ENCODE measurements at regions not wholly inside any gene's neighbourhood (a gene's known extent, or its start where the extent isn't known, plus 50 kb on each side); places are given as distances from the start of the nearest gene placed in this dataset.
"Not testable (repeated sequence)": the region's sequence is repeated elsewhere in the genome, so short reads cannot be mapped to it uniquely, and the experiment has no call there.

DNA sequence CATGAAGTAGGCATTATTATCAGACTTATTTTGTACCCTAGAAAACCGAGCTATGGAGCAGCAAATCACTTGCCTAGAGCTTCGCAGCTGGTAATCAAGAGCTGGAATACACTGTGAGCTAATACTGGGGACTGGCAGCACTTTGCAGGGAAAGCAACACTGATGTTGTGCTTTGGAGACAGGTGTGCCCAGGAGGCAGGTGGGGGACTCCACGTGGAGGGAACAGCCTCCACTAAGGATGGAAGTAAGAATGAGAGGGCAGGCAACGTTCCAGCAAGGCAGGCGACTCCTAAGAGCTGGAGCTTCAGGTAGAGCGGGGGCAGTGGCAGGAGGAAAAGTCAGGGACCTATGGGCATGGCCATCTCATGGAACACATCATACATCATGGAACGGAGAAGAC lies 300.5 kb upstream of the IGF1R start:
- no peak for DNase-seq (ENCODE audit: low read depth)
- TF ChIP-seq, protein P1, sequence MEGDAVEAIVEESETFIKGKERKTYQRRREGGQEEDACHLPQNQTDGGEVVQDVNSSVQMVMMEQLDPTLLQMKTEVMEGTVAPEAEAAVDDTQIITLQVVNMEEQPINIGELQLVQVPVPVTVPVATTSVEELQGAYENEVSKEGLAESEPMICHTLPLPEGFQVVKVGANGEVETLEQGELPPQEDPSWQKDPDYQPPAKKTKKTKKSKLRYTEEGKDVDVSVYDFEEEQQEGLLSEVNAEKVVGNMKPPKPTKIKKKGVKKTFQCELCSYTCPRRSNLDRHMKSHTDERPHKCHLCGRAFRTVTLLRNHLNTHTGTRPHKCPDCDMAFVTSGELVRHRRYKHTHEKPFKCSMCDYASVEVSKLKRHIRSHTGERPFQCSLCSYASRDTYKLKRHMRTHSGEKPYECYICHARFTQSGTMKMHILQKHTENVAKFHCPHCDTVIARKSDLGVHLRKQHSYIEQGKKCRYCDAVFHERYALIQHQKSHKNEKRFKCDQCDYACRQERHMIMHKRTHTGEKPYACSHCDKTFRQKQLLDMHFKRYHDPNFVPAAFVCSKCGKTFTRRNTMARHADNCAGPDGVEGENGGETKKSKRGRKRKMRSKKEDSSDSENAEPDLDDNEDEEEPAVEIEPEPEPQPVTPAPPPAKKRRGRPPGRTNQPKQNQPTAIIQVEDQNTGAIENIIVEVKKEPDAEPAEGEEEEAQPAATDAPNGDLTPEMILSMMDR (conservative IDR thresholded peaks at IDR 0.05; ENCODE audit: low read depth, low read length) = no peak
- H3K4me3 ChIP-seq (ENCODE audit: low read length) = no peak overlapping the region

- TF ChIP-seq, protein P1 (conservative IDR thresholded peaks at IDR 0.05; ENCODE audit: low read depth, low read length) = no peak
- no peak for DNase-seq (ENCODE audit: low read depth)
Observed at GRCh38 chr15:98350276-98350675, 298.1 kb upstream of the IGF1R start.

GRCh38 chr15:98358274-98358673 lies 290.1 kb upstream of the IGF1R start:
- not testable (repeated sequence) for H3K4me3 ChIP-seq (ENCODE audit: low read length); DNase-seq (ENCODE audit: low read depth)

More at GRCh38 chr15:98350276-98350675, 298.1 kb upstream of the IGF1R start:
- H3K4me3 ChIP-seq (ENCODE audit: low read length) = no peak overlapping the region

GRCh38 chr15:98358971-98359370 lies 289.4 kb upstream of the IGF1R start:
- TF ChIP-seq, protein P1 (conservative IDR thresholded peaks at IDR 0.05; ENCODE audit: low read depth, low read length) = no peak
- no peak overlapping the region for H3K4me3 ChIP-seq (ENCODE audit: low read length)
- no peak for DNase-seq (ENCODE audit: low read depth)

GRCh38 chr15:98363416-98363815 lies 284.9 kb upstream of the IGF1R start:
- DNase-seq (ENCODE audit: low read depth) = no peak
- no peak overlapping the region for H3K4me3 ChIP-seq (ENCODE audit: low read length)
- TF ChIP-seq, protein P1 (conservative IDR thresholded peaks at IDR 0.05; ENCODE audit: low read depth, low read length) = no peak

- TF ChIP-seq, protein P1 (conservative IDR thresholded peaks at IDR 0.05; ENCODE audit: low read depth, low read length) = no peak
- no peak for DNase-seq (ENCODE audit: low read depth)
- H3K4me3 ChIP-seq (ENCODE audit: low read length) = no peak overlapping the region
Observed at GRCh38 chr15:98363955-98364354, 284.4 kb upstream of the IGF1R start.

GRCh38 chr15:98369081-98369716 lies 279.1 kb upstream of the IGF1R start:
- no peak for DNase-seq (ENCODE audit: low read depth)
- TF ChIP-seq, protein P1 (conservative IDR thresholded peaks at IDR 0.05; ENCODE audit: low read depth, low read length) = no peak
- H3K4me3 ChIP-seq (ENCODE audit: low read length) = no peak overlapping the region

All from retinal pigment epithelial cell (primary cell).